GM19240 (cell line): ENCODE measurements at regions not wholly inside any gene's neighbourhood (a gene's known extent, or its start where the extent isn't known, plus 50 kb on each side); places are given as distances from the start of the nearest gene placed in this dataset.

Experiments
- DNase-seq: peaks from one replicate; pipeline ENCODE4 v3.0.0; 2011; ENCODE audit warnings: low spot score; ENCODE audit not compliant: insufficient read length

DNA sequence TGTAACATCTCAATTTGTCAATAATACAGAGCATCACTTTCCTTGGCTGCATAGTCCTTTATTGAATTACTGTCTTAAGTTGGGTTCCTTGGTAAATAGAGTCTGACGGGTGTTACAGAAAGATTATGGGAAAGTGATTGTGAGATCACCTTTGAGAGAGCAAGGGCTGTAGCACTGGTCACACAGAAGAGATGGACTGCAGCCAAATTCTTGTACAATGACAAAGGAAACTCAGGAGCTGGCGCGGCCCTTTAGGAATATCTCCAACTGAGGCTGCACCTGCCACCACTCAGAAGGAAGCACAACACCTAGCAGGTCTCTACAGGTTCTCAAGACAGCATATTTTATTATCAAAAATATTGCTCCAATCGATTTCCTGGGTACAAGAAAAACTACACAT, 350.0 kb upstream of the ISL1 start:
- no peak for DNase-seq

DNA sequence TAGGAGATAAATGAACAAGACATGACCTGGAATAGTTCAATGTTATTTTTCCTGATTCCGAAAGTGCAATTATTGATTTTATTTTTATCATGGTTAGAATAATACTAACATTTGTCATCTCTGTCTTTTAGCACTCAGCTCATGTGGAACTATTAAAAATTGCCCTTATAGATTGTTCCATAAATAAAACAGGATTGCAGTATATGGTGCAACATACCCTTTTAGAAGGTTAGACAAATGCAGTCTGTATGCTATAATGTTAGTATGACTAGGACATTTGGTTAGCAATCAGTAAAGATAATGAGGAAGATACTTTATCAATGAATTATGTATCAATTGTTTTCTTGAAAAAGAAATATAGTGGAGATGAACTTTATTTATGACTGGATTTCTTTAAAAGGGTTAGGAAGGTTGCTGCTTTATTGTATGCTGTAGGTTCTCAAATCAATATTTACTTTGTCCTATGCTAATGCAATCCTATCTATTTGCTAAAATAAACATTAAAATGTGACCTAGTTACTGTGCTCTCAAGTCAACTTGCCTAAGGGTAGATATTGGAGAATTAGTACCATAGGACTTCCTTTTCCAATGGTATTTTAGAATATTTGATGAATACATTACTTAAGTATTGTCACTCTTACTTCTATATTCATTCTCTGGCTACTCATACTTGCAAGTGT, 348.9 kb upstream of the ISL1 start:
- no peak for DNase-seq

DNA sequence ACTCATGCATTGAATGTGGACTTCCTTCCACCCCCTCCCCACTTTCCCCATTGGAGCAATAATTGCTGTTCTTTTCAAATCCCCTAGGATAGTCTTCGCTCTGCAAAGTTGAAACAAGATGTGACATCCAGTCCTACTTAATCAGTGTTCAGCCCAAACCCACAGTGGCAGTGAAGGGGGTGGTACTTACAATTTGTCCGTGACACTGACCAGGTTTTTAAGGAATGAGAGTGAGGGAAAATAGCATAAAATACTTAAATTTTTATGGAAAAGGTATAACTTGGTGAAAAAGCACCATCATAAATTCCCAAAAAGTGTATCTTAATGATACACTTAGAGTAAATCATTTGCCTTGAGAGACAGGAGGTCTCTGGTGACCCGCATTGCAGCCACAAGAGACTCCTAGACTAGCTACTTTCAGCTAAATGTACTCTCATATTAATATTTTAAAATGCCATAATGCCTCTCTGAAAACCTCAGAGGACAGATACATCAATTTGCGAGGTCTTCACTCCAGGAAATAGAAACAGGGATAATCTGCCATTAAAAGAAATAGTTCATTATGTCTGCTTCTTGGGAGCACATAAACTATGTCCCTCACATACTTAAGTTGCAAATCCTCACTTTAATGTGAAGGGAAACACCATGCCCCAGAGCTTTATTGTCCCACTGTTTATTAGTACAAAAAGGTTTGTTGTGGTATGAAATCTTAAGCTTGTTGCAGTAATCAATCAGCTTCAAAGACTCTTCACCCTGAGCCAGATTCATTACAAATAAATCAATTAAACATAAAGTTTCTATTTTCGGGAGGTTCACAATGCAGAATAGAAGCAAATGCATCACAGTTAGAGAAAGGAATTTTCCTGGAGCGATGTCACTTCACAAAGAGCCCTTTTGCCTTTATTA, 343.6 kb upstream of the ISL1 start:
- DNase-seq, result no peak

DNA sequence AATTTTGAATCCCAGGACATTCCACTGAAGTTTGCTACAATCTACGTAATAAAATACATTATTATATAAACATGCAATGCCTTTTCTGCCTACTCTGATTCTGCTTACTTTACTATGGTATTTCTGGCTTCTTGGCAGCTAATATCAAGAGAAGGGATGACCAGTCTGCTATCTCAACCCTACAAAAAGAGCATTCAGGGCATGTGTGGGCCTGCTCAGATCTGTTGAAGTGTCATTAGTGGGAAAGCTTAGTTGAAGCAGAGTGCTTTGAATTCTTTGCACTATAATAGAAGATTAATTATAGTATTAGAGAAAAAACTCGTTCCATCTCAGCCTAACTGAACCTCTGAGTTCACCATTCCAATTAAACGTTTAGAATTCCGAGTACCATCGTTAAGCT, 339.5 kb upstream of the ISL1 start:
- DNase-seq, result no peak

- no peak for DNase-seq
Measured at GRCh38 chr5:51047369-51047768, 335.9 kb upstream of the ISL1 start.

- no peak for DNase-seq
Measured at GRCh38 chr5:51053361-51053760, 329.9 kb upstream of the ISL1 start.

- DNase-seq, result no peak
Measured at GRCh38 chr5:51060953-51061352, 322.3 kb upstream of the ISL1 start.

- DNase-seq, result no peak
Measured at GRCh38 chr5:51072937-51073336, 310.3 kb upstream of the ISL1 start.

GRCh38 chr5:51082741-51083140, 300.5 kb upstream of the ISL1 start:
- no peak for DNase-seq

DNA sequence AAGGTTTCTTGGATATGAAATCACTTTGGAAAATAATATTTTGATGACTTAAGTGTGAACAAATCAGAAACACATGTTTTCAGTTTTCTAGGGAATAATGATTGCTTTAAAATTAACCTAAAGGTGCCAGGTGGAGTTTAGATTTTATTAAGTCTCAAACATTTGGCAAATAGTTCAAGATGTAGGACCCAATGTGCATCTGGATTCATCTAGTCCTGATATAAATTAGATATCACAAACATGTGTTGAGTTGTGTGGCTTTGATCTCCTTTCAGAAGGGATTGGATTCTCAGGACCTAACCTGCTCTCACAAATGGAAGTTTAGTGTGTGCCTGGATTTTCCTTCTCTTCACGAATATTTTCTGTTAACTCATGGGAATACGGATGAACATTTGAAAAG, 291.4 kb upstream of the ISL1 start:
- no peak for DNase-seq

- DNase-seq, result no peak
Measured at GRCh38 chr5:51095486-51095885, 287.8 kb upstream of the ISL1 start.

GRCh38 chr5:51096859-51097258, 286.4 kb upstream of the ISL1 start:
- no peak for DNase-seq

DNA sequence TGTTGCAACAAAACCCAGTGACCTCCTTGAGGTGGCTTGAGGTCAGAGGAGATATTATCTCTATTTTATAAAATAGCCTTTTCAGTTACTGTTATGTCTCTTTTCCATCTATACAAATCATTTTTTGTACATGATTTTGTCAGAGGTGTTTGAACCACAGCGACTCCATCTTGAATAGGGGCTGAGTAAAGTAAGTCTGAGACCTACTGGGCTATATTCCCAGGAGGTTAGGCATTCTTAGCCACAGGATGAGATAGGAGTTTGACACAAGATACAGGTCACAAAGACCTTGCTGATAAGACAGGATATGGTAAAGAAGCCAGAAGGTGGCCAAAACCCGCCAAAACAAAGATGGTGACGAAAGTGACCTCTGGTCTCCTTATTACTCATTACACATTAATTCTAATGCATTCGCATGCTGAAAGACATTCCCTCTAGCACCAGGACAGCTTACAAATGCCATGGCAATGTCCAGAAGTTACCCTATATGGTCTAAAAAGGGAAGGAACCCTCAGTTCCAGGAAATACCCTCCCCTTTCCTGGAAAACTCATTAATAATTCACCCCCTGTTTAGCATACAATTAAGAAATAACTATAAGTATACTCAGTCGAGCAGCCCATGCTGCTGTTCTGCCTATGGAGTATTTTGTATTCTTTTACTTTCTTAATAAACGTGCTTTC, 283.9 kb upstream of the ISL1 start:
- DNase-seq, result no peak

- no peak for DNase-seq
Measured at GRCh38 chr5:51104556-51104955, 278.7 kb upstream of the ISL1 start.

DNA sequence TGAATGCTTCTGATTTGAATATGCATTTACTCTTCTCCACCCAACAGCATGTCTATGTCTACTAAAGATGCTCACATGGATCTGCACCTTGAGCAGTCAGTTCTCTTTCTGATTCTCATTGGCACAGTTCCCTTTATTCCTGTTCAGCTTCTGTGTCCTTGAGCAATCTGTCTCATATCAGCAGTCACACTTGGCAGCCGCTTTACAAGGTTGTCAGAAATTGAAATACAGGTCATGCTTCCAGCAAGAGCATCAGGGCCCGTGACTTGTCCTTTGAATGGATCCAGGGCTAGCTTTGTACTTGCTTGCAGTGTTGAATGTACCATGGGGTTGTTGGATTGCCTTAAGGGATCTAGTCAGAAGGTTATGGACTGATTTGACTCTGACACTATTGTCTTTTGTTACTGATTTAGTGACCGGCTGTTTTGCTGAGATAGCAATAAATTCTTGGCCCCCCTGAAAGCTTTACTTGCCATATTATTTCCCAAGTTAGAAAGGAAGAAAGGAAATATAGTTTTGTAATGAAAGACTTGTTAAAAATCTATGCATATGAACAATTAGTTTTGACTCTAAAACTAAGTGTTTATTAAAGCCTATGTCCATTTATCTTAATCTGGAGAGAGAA, 273.4 kb upstream of the ISL1 start:
- DNase-seq, result no peak

- no peak for DNase-seq
Measured at GRCh38 chr5:51131266-51131665, 252.0 kb upstream of the ISL1 start.

DNA sequence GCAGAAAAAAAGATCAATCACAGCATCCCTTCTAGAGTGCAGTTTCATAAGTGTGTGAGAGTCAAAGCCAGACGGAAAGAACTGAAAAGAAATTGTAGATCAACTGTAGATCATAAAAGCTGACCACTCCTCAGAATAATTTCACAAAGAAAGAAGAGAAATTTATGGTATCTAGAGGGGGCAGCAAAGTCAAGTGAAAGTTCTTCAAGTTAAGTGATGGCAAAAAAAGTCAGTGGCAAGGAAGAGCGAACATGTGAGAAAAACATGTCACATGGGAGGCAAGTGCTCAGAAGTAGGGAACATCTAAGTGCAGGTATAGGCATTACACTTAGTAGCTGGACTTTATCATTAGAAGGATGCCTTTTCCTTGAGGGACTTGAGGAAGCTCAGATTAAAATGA, 245.1 kb upstream of the ISL1 start:
- DNase-seq, result no peak

DNA sequence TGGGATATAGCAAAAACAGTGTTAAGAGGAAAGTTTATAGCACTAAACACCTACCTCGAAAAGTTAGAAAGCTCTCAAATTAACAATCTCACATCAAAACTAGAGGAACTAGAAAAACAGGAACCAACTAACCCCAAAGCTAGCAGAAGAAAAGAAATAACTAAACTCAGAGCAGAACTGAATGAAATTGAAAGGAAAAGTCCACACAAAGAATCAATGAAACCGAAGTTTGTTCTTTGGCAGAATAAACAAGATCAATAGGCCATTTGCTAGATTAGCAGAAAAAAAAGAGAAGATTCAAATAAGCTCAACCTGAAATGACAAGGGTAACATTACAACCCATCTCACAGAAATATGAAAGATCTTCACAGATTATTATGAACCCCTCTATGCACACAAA, 234.8 kb upstream of the ISL1 start:
- DNase-seq, result no peak

DNA sequence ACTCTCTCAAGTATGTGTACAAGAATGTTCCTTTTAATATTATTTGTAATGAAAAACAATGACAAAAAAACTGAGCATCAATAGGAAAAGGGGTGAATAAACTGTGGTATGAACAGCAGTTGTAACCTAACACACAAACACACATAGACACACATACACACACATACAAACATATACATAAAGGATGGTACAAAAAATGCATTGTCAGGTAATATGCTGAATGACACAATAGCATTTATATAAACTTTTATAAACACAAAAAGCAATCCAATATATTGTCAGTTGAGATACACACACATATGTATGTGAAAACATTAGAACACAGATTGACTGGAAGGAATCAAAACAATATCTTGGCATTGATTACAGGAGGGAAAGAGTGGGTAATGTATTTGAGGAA, 227.0 kb upstream of the ISL1 start:
- DNase-seq, result no peak

DNA sequence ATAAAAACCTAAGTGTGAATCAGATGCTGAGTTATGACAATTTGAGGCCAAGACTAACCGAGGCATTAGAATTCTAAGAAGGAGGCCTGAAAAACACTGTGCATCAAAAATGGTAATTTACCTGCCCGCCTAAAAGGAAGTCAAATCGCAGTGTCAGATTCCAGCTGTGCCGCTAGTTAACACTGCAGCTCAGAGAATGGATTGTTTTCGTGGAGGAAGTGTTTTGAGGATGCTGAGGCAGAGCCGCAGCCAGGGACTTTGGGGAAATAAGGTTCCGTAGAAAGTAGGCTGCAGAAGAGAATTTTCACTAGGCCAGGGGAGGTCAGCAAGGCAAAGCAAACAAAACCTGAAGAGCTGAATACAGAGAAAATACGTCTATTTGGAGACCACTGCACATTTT, 226.4 kb upstream of the ISL1 start:
- DNase-seq, result no peak

- no peak for DNase-seq
Measured at GRCh38 chr5:51159164-51159563, 224.1 kb upstream of the ISL1 start.

GRCh38 chr5:51159606-51160005, 223.6 kb upstream of the ISL1 start:
- DNase-seq, result no peak
